ENCODE measurements at regions not wholly inside any gene's neighbourhood (a gene's known extent, or its start where the extent isn't known, plus 50 kb on each side); places are given as distances from the start of the nearest gene placed in this dataset.

DNA sequence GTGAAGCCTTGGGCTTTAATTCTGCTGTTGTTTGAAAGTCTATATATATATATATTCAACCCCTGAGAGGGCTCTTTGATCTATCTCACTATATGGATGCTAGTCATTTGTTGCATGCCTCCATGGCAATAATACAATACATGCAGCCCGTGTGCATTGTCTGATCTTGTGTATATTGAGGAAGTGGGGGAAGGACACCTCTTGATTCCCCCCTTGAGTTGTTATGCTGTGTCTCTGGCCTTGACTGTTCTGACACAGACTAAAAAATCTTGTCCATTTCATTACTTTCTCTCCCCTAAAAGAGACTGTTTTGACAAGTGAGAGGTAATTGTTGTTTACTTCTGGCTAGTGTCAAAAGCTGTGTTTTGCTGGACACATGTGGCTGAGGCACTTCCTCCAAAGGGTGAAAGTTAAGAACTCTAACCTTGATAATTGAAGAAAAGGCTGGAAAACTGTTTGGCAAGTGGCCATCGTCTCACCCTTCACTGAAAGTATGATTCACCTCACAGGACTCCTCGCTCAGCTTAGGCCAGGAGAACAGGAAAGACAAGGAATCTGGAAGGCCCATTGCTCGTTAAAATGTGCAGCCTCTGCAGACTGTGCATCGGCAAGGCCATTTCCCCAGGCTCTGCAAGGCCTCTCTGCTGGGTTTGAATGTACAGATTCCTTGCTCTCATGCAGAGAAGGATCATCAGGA, 304.0 kb downstream of the PRELID2 start:
- TF ChIP-seq, protein P1, sequence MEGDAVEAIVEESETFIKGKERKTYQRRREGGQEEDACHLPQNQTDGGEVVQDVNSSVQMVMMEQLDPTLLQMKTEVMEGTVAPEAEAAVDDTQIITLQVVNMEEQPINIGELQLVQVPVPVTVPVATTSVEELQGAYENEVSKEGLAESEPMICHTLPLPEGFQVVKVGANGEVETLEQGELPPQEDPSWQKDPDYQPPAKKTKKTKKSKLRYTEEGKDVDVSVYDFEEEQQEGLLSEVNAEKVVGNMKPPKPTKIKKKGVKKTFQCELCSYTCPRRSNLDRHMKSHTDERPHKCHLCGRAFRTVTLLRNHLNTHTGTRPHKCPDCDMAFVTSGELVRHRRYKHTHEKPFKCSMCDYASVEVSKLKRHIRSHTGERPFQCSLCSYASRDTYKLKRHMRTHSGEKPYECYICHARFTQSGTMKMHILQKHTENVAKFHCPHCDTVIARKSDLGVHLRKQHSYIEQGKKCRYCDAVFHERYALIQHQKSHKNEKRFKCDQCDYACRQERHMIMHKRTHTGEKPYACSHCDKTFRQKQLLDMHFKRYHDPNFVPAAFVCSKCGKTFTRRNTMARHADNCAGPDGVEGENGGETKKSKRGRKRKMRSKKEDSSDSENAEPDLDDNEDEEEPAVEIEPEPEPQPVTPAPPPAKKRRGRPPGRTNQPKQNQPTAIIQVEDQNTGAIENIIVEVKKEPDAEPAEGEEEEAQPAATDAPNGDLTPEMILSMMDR (IDR thresholded peaks at IDR 0.05; ENCODE audit: insufficient read depth, low read depth, low read length), result no peak
- no peak for TF ChIP-seq EZH2 (IDR thresholded peaks at IDR 0.05; ENCODE audit: insufficient read depth, low read length)

Data from astrocyte (in vitro differentiated cells and primary cell).